Spinal cord (tissue), 9 donors: ENCODE measurements at regions not wholly inside any gene's neighbourhood (a gene's known extent, or its start where the extent isn't known, plus 50 kb on each side); places are given as distances from the start of the nearest gene placed in this dataset.

ENCODE experiments used
- DNase-seq, 6 donors: peaks; one replicate each; pipeline versions ENCODE4 v3.0.0 to v3.0.0-alpha.2; 2013 to 2015; ENCODE audit warnings: low spot score in 6 of 6, low read depth in 4 of 6
- H3K27ac ChIP-seq: one replicate; pipeline ENCODE4 v1.5.1; 2013; ENCODE audit warnings: low read depth, low read length, control low read depth
- H3K27me3 ChIP-seq: one replicate; pipeline ENCODE4 v1.6.1; 2013; ENCODE audit warnings: low read length; ENCODE audit not compliant: control insufficient read depth, insufficient read depth
- H3K36me3 ChIP-seq: one replicate; pipeline ENCODE4 v1.6.1; 2013; ENCODE audit warnings: low read length; ENCODE audit not compliant: control insufficient read depth, insufficient read depth
- H3K4me1 ChIP-seq: one replicate; pipeline ENCODE4 v1.6.1; 2013; ENCODE audit warnings: low read length; ENCODE audit not compliant: control insufficient read depth, insufficient read depth
- H3K4me3 ChIP-seq: one replicate; pipeline ENCODE4 v1.5.1; 2013; ENCODE audit warnings: low read depth, low read length, control low read depth
- H3K9me3 ChIP-seq: one replicate; pipeline ENCODE4 v1.6.1; 2013; ENCODE audit warnings: low read length; ENCODE audit not compliant: control insufficient read depth, insufficient read depth
- WGBS: methylation state at CpG from one replicate; pipeline ENCODE4 v1.1.5; 2013; ENCODE audit warnings: missing lambda C conversion rate; ENCODE audit not compliant: insufficient coverage; 5-methylcytosine and 5-hydroxymethylcytosine counted together
- donor health status: healthy.

- Histone ChIP-seq H3K36me3 (no peaks in the 10 kb centered on the region), H3K27me3 (no peaks in the 10 kb centered on the region), H3K9me3 (no peaks in the 10 kb centered on the region), H3K27ac (no peak overlapping the region), H3K4me1 (peaks cover 8% of the 10 kb centered on the region), H3K4me3 (no peak overlapping the region)
- no peak for DNase-seq
- 98% methylated on average over 5 of the region's 6 CpGs for WGBS
These were observed 64.7 kb upstream of the IL12A start for GRCh38 chr3:159923956-159924355.

GRCh38 chr3:159924411-159924810 lies 64.2 kb upstream of the IL12A start:
- H3K9me3 ChIP-seq, result no peaks in the 10 kb centered on the region
- H3K27me3 ChIP-seq, result no peaks in the 10 kb centered on the region
- 71% methylated on average over 1 of the region's 1 CpG for WGBS
- no peaks in the 10 kb centered on the region for H3K36me3 ChIP-seq
- no peak overlapping the region for H3K27ac ChIP-seq
- no peak overlapping the region for H3K4me3 ChIP-seq
- no peak for DNase-seq
- peaks cover 11% of the 10 kb centered on the region for H3K4me1 ChIP-seq

DNA sequence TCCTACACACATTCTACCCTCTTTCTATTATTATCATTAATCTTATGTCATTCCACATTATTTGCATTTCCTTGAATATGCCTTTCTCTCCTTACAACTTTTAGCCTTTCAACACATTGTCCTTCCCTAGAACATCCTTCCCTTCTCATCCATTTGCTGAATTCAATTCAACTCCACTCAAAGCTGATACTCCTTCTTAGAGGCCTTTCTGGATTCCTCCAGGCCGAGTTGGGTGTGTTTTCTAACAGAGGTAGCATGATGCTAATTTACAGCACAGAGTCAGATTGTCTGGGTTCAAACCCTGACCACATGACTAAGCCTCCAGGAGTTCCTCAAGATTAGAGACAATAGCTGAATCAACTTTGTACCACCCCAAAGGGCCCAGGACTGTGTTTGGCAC lies 63.4 kb upstream of the IL12A start:
- H3K27me3 ChIP-seq, result no peaks in the 10 kb centered on the region
- no CpG with 5 or more reads among the region's 1 CpG for WGBS
- DNase-seq, result no peak
- H3K4me1 ChIP-seq, result peaks cover 11% of the 10 kb centered on the region
- no peak overlapping the region for H3K27ac ChIP-seq
- H3K9me3 ChIP-seq, result no peaks in the 10 kb centered on the region
- H3K4me3 ChIP-seq, result no peak overlapping the region
- no peaks in the 10 kb centered on the region for H3K36me3 ChIP-seq

GRCh38 chr3:159926573-159926972 lies 62.1 kb upstream of the IL12A start:
- DNase-seq, result no peak
- no peaks in the 10 kb centered on the region for H3K27me3 ChIP-seq
- WGBS, result 92% methylated on average over 4 of the region's 5 CpGs
- H3K36me3 ChIP-seq, result no peaks in the 10 kb centered on the region
- no peak overlapping the region for H3K27ac ChIP-seq
- no peaks in the 10 kb centered on the region for H3K9me3 ChIP-seq
- H3K4me3 ChIP-seq, result no peak overlapping the region
- peaks cover 11% of the 10 kb centered on the region for H3K4me1 ChIP-seq

GRCh38 chr3:159928071-159928491 lies 60.6 kb upstream of the IL12A start:
- WGBS, result 69% methylated on average over 2 of the region's 2 CpGs
- no peak overlapping the region for H3K27ac ChIP-seq
- DNase-seq, result no peak
- H3K4me3 ChIP-seq, result no peak overlapping the region
- no peaks in the 10 kb centered on the region for H3K36me3 ChIP-seq
- H3K9me3 ChIP-seq, result no peaks in the 10 kb centered on the region
- peaks cover 11% of the 10 kb centered on the region for H3K4me1 ChIP-seq
- H3K27me3 ChIP-seq, result no peaks in the 10 kb centered on the region

- Histone ChIP-seq H3K9me3 (peaks cover under 1% of the 10 kb centered on the region), H3K4me1 (peaks cover 11% of the 10 kb centered on the region), H3K27me3 (no peaks in the 10 kb centered on the region), H3K4me3 (no peak overlapping the region), H3K27ac (peak overlapping the region; percentile 77), H3K36me3 (no peaks in the 10 kb centered on the region)
- no peak for DNase-seq
- WGBS, result 90% methylated on average over 6 of the region's 6 CpGs
These were observed 60.0 kb upstream of the IL12A start for GRCh38 chr3:159928666-159929065.

DNA sequence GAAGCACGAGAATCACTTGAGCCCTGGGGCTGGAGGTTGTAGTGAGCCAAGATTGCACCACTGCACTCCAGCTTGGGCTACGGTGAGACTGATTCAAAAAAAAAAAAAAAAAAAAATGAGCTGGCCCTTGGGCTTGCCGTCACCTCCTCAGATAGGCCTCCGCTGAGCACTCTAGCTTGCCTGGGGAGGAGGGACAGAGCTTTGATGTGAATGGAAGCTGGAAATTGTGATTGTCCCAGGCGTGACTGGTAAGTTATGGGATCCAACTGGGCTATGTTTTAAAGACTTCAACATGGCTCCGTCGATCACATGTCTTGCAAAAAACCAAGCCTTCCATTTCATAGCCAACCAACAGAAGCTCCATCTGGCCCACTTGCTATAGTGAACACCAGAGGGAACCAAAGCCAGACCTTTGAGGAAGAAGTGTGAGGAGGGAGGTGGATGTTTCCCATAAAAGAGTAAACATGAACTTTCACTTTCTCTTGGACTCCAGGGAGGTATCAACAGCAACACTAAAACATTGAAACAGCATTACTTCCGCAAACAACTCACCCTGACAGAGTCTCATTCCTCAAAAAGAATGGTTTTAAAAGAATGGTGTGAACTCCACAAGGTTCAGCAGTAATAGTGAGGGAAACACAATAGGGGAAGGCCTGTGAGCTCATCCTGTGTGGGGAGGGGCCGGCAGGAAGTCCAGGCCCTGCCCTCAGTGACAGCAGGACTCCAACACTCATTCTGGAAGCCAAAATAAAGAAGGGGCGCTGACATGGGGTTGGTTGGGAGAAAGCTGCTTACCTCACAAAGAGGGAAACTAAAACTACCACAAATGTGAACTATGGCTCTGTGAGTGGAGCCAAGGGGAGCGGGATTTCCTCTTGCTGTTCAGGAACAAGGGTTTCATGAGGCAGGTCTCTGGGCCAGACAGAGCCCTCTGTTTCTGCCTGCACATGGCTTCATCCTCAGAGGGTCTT lies 59.2 kb upstream of the IL12A start:
- peak in 2 of 6 donors; percentile 26 to 69 for DNase-seq
- Histone ChIP-seq H3K4me1 (peaks cover 11% of the 10 kb centered on the region), H3K36me3 (no peaks in the 10 kb centered on the region), H3K27me3 (no peaks in the 10 kb centered on the region), H3K4me3 (no peak overlapping the region), H3K9me3 (peaks cover 5% of the 10 kb centered on the region), H3K27ac (peak overlapping the region; percentile 77)
- 94% methylated on average over 4 of the region's 11 CpGs for WGBS

DNA sequence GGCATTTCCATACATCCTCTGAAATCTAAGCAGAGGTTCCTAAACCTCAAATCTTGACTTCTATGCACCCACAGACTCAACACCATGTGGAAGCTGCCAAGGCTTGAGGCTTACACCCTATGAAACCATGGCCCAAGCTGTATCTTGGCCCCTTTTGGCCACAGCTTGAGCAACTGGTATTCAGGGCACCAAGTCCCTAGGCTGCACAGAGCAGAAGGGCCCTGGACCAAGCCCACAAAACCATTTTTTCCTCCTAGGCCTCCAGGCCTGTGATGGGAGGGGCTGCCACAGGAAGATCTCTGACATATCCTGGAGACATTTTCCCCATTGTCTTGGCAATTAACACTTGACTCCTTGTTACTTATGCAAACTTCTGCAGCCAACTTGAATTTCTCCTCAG lies 54.4 kb upstream of the IL12A start:
- Histone ChIP-seq H3K27ac (no peak overlapping the region), H3K27me3 (no peaks in the 10 kb centered on the region), H3K4me1 (no peaks in the 10 kb centered on the region), H3K36me3 (no peaks in the 10 kb centered on the region), H3K9me3 (peaks cover 5% of the 10 kb centered on the region), H3K4me3 (no peak overlapping the region)
- DNase-seq, result no peak

DNA sequence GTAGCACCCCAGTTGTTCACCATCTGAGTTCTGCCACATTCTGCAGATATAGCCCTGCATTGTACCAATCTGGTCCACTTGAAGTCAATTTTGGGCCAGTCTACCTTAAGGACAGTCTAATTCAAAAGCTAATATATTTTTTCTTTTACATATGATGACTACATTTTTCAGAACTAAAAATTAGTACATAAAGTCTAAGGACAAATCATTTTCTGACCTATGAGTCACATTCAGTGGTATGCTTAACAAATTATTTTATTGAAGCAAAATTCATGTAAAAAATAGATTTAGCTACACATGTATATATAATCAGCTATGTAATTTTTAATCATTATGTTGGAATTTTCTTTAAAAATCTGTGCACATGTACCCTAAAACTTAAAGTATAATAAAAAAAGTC lies 52.1 kb upstream of the IL12A start:
- peaks cover 5% of the 10 kb centered on the region for H3K9me3 ChIP-seq
- H3K27ac ChIP-seq, result no peak overlapping the region
- no peaks in the 10 kb centered on the region for H3K4me1 ChIP-seq
- no peaks in the 10 kb centered on the region for H3K27me3 ChIP-seq
- no peak for DNase-seq
- no peak overlapping the region for H3K4me3 ChIP-seq
- H3K36me3 ChIP-seq, result no peaks in the 10 kb centered on the region

DNA sequence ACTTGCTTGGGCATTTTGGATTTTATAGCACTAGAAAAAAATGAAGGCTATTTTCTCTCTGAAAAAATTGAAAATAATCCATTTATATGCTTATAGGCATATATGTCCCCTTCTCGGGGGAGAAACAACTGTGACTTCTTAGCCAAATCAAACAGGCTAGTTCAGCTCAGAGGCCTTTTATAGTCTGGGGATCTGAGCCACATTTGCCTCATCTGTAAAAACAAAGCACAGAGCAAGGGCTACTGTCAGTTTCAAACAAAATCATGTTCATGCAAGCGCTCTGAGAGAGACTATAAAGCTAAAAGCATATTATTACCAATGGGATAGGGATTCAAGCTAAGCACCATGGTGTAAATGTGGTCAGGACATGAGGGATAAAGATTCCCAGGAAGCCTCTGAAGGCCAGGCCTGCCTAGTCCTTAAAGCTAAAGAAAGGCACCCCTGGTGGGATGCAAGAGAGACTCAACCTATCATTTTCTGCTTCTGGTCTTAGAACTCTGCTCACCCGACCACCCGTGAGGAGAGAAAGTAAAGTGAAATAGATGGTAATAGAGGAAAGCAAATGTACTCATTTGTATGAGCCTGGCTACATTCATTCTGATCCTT lies 51.0 kb upstream of the IL12A start:
- DNase-seq, result peak in 2 of 6 donors; percentile 44 to 47
- Histone ChIP-seq H3K4me3 (no peak overlapping the region), H3K36me3 (no peaks in the 10 kb centered on the region), H3K27ac (peak overlapping the region; percentile 10), H3K27me3 (no peaks in the 10 kb centered on the region), H3K9me3 (peaks cover 5% of the 10 kb centered on the region), H3K4me1 (no peaks in the 10 kb centered on the region)
- WGBS, result 40% methylated on average over 1 of the region's 4 CpGs
